ENCODE measurements at regions not wholly inside any gene's neighbourhood (a gene's known extent, or its start where the extent isn't known, plus 50 kb on each side); places are given as distances from the start of the nearest gene placed in this dataset.

GRCh38 chr15:88323976-88324740 lies 67.6 kb upstream of the NTRK3 start:
- Histone ChIP-seq H3K4me3 (no peak overlapping the region), H3K27ac (peak overlapping the region in 2 of 21 experiments; percentile 6 to 18)

- H3K4me3 ChIP-seq = no peak overlapping the region
- H3K27ac ChIP-seq = peak overlapping the region in 1 of 21 experiments; percentile 18
Measured at GRCh38 chr15:88323468-88323867, 66.9 kb upstream of the NTRK3 start.

- no peak overlapping the region for H3K4me3 ChIP-seq
- H3K27ac ChIP-seq = no peak overlapping the region
Measured at GRCh38 chr15:88322461-88322860, 65.9 kb upstream of the NTRK3 start.

- Histone ChIP-seq H3K4me3 (no peak overlapping the region), H3K27ac (no peak overlapping the region)
Measured at GRCh38 chr15:88321271-88321670, 64.7 kb upstream of the NTRK3 start.

- no peak overlapping the region for H3K4me3 ChIP-seq
- no peak overlapping the region for H3K27ac ChIP-seq
Measured at GRCh38 chr15:88316586-88316985, 60.0 kb upstream of the NTRK3 start.

- Histone ChIP-seq H3K27ac (no peak overlapping the region), H3K4me3 (no peak overlapping the region)
Measured at GRCh38 chr15:88315221-88315878, 58.8 kb upstream of the NTRK3 start.

- no peak overlapping the region for H3K27ac ChIP-seq
- no peak overlapping the region for H3K4me3 ChIP-seq
Measured at GRCh38 chr15:88312941-88313579, 56.5 kb upstream of the NTRK3 start.

GRCh38 chr15:88309363-88309762 lies 52.8 kb upstream of the NTRK3 start:
- H3K27ac ChIP-seq = no peak overlapping the region
- H3K4me3 ChIP-seq = no peak overlapping the region

GRCh38 chr15:88307344-88307743 lies 50.8 kb upstream of the NTRK3 start:
- H3K27ac ChIP-seq = no peak overlapping the region
- H3K4me3 ChIP-seq = no peak overlapping the region

Data from skin epidermis (tissue), 12 donors.